Hepatocyte (in vitro differentiated cells): ENCODE measurements at regions not wholly inside any gene's neighbourhood (a gene's known extent, or its start where the extent isn't known, plus 50 kb on each side); places are given as distances from the start of the nearest gene placed in this dataset.

ENCODE experiments used
- DNase-seq: peaks from one replicate; pipeline ENCODE4 v3.0.0-alpha.2; 2016; ENCODE audit warnings: low spot score
- H2AFZ ChIP-seq: fragments of 200-600 bp; sonication (generic); 2 replicates; pipeline ENCODE4 v1.6.0; 2016; ENCODE audit warnings: antibody characterized with exemption, mild to moderate bottlenecking
- H3K27ac ChIP-seq: fragments of 200-600 bp; sonication (generic); 2 replicates; pipeline ENCODE4 v1.5.1; 2016; ENCODE audit warnings: mild to moderate bottlenecking
- H3K27me3 ChIP-seq: fragments of 200-600 bp; sonication (generic); 2 replicates; pipeline ENCODE4 v1.6.1; 2016
- H3K36me3 ChIP-seq: fragments of 200-600 bp; sonication (generic); replicated peaks from 2 replicates; pipeline ENCODE4 v1.5.1; 2016; ENCODE audit warnings: low read depth; ENCODE audit not compliant: insufficient read depth
- H3K4me1 ChIP-seq: fragments of 200-600 bp; sonication (generic); 2 replicates; pipeline ENCODE4 v1.5.1; 2016; ENCODE audit warnings: mild to moderate bottlenecking, moderate library complexity; ENCODE audit not compliant: insufficient read depth
- H3K4me2 ChIP-seq: fragments of 200-600 bp; sonication (generic); 2 replicates; pipeline ENCODE4 v1.6.0; 2016
- H3K4me3 ChIP-seq: fragments of 200-600 bp; sonication (generic); 2 replicates; pipeline ENCODE4 v1.5.1; 2016; ENCODE audit warnings: mild to moderate bottlenecking
- H3K79me2 ChIP-seq: fragments of 200-600 bp; sonication (generic); 2 replicates; pipeline ENCODE4 v1.6.0; 2017; ENCODE audit warnings: mild to moderate bottlenecking
- H3K9me2 ChIP-seq: fragments of 200-600 bp; sonication (generic); replicated peaks from 2 replicates; pipeline ENCODE4 v1.6.0; 2017; ENCODE audit warnings: mild to moderate bottlenecking; ENCODE audit not compliant: insufficient read depth
- H3K9me3 ChIP-seq: fragments of 200-600 bp; sonication (generic); 2 replicates; pipeline ENCODE4 v1.5.1; 2016; ENCODE audit warnings: low read depth, mild to moderate bottlenecking
- H4K20me1 ChIP-seq: fragments of 200-600 bp; sonication (generic); 2 replicates; pipeline ENCODE4 v1.6.0; 2016; ENCODE audit warnings: mild to moderate bottlenecking; ENCODE audit not compliant: insufficient read depth, poor library complexity, severe bottlenecking
- EZH2 ChIP-seq: fragments of 200-600 bp; sonication (generic); IDR thresholded peaks from 2 replicates; pipeline ENCODE4 v1.6.1; 2016; ENCODE audit warnings: antibody characterized with exemption, mild to moderate bottlenecking, borderline replicate concordance
- EZH2phosphoT487 ChIP-seq: fragments of 200-600 bp; sonication (generic); IDR thresholded peaks from one replicate; pipeline ENCODE4 v1.6.1; 2018; ENCODE audit warnings: antibody characterized with exemption, mild to moderate bottlenecking, low read depth, moderate library complexity; ENCODE audit not compliant: unreplicated experiment, severe bottlenecking
- WGBS: methylation state at CpG from one replicate; pipeline ENCODE4 v1.1.6; 2016; ENCODE audit warnings: low lambda C conversion rate; ENCODE audit errors: missing lambda C conversion rate; 5-methylcytosine and 5-hydroxymethylcytosine counted together
- TF ChIP-seq, protein P1 (sequence below): fragments of 200-600 bp; sonication (generic); IDR thresholded peaks from 2 replicates; pipeline ENCODE4 v1.5.1; 2016; ENCODE audit warnings: antibody characterized with exemption, mild to moderate bottlenecking; ENCODE audit not compliant: poor library complexity

DNA sequence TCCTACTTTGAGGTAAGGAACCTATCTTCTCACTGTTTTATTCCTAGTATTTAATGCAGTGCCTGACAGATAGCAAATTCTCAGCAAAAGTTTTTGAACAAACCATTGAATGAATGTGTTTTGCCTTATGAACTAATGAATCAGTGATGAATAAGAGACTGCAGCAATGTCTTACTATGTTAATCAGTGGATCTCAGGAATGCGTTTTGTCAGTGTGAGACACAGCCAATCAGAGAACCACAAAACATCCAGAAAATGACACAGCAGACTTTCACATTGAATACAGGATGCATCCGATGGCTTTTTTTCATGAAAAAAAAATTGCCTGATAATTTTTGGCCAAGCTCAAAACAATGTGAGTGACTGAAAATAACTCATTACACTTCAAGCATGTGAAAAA, 270.5 kb downstream of the BMP2 start:
- H3K9me3 ChIP-seq: no peaks in the 10 kb centered on the region
- H3K4me3 ChIP-seq: no peak overlapping the region
- no peaks in the 10 kb centered on the region for H3K79me2 ChIP-seq
- no peaks in the 10 kb centered on the region for H3K4me1 ChIP-seq
- H4K20me1 ChIP-seq: no peaks in the 10 kb centered on the region
- no peak overlapping the region for H3K4me2 ChIP-seq
- H3K27me3 ChIP-seq: no peaks in the 10 kb centered on the region
- no peaks in the 10 kb centered on the region for H3K9me2 ChIP-seq
- no peak overlapping the region for H3K27ac ChIP-seq
- 89% methylated on average over 2 of the region's 2 CpGs for WGBS
- TF ChIP-seq EZH2phosphoT487: no peak
- TF ChIP-seq, protein P1, sequence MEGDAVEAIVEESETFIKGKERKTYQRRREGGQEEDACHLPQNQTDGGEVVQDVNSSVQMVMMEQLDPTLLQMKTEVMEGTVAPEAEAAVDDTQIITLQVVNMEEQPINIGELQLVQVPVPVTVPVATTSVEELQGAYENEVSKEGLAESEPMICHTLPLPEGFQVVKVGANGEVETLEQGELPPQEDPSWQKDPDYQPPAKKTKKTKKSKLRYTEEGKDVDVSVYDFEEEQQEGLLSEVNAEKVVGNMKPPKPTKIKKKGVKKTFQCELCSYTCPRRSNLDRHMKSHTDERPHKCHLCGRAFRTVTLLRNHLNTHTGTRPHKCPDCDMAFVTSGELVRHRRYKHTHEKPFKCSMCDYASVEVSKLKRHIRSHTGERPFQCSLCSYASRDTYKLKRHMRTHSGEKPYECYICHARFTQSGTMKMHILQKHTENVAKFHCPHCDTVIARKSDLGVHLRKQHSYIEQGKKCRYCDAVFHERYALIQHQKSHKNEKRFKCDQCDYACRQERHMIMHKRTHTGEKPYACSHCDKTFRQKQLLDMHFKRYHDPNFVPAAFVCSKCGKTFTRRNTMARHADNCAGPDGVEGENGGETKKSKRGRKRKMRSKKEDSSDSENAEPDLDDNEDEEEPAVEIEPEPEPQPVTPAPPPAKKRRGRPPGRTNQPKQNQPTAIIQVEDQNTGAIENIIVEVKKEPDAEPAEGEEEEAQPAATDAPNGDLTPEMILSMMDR: no peak
- TF ChIP-seq EZH2: no peak
- DNase-seq: no peak
- no peaks in the 10 kb centered on the region for H3K36me3 ChIP-seq
- H2AFZ ChIP-seq: no peak overlapping the region

DNA sequence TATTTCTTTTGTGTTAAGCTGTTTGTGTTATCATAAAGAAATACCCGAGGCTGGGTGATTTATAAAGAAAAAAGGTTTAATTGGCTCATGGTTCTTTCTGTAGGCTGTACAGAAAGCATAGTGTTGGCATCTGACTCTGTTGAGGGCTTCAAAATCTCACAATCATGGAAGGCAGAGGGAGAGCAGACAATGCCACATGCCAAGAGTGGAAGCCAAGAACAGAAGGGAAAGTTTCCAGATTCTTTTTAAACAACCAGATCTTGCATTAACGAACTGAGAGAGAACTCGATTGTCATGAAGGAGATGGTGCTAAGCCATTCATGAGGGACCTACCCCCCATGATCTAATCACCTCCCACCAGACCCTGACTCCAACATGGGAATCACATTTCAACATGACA, 290.1 kb downstream of the BMP2 start:
- no peak overlapping the region for H2AFZ ChIP-seq
- 94% methylated on average over 3 of the region's 3 CpGs for WGBS
- H3K27me3 ChIP-seq: no peaks in the 10 kb centered on the region
- TF ChIP-seq EZH2 (no peak), EZH2phosphoT487 (no peak)
- TF ChIP-seq, protein P1: no peak
- no peak overlapping the region for H3K4me2 ChIP-seq
- H3K9me3 ChIP-seq: no peaks in the 10 kb centered on the region
- H3K4me3 ChIP-seq: no peak overlapping the region
- no peaks in the 10 kb centered on the region for H4K20me1 ChIP-seq
- no peaks in the 10 kb centered on the region for H3K79me2 ChIP-seq
- H3K27ac ChIP-seq: no peak overlapping the region
- H3K36me3 ChIP-seq: no peaks in the 10 kb centered on the region
- no peaks in the 10 kb centered on the region for H3K9me2 ChIP-seq
- no peaks in the 10 kb centered on the region for H3K4me1 ChIP-seq
- DNase-seq: no peak

DNA sequence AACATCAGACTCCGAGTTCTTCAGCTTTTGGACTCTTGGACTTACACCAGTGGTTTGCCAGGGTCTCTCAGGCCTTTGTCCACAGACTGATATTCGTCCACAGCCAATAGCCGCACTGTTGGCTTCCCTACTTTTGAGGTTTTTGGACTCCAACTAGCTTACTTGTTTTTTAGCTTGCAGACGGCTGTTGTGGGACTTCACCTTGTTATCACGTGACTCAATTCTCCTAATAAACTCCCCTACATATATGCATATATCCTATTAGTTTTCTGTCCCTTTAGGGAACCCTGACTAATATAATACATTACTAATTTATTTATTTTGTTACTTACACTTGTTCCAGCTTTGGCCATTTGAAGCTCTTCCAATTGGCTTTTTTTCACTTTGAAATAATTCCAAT, 311.3 kb downstream of the BMP2 start:
- H3K9me2 ChIP-seq: no peaks in the 10 kb centered on the region
- H3K27me3 ChIP-seq: no peaks in the 10 kb centered on the region
- no peak overlapping the region for H3K4me2 ChIP-seq
- no peak for DNase-seq
- TF ChIP-seq EZH2phosphoT487 (no peak), EZH2 (no peak)
- TF ChIP-seq, protein P1: no peak
- no peaks in the 10 kb centered on the region for H4K20me1 ChIP-seq
- H3K4me1 ChIP-seq: no peaks in the 10 kb centered on the region
- WGBS: 76% methylated on average over 5 of the region's 5 CpGs
- H3K36me3 ChIP-seq: no peaks in the 10 kb centered on the region
- H2AFZ ChIP-seq: no peak overlapping the region
- H3K9me3 ChIP-seq: no peaks in the 10 kb centered on the region
- no peaks in the 10 kb centered on the region for H3K79me2 ChIP-seq
- H3K27ac ChIP-seq: no peak overlapping the region
- no peak overlapping the region for H3K4me3 ChIP-seq

DNA sequence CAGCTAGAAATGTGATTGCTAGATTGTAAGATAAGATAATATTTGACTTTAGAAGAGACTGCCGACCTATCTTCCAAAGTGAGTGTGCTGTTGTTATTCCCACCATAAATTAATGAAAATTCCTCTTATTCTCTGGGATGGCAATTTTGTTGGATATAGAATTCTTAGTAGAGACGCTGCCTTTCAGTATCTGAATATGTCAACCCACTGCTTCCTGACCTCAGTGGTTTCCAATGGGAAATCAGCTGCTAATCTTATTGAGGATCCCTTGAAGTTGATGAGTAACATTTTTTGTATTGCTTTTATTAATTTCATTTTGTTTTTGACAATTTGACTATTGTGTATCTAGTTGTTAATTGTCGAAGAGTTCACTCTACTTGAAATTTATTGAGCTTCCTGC, 313.0 kb downstream of the BMP2 start:
- no peaks in the 10 kb centered on the region for H3K9me3 ChIP-seq
- 83% methylated on average over 3 of the region's 3 CpGs for WGBS
- no peak overlapping the region for H3K4me2 ChIP-seq
- H3K4me1 ChIP-seq: no peaks in the 10 kb centered on the region
- H3K4me3 ChIP-seq: no peak overlapping the region
- no peaks in the 10 kb centered on the region for H3K36me3 ChIP-seq
- H4K20me1 ChIP-seq: no peaks in the 10 kb centered on the region
- DNase-seq: no peak
- no peaks in the 10 kb centered on the region for H3K79me2 ChIP-seq
- H2AFZ ChIP-seq: no peak overlapping the region
- TF ChIP-seq, protein P1: no peak
- TF ChIP-seq EZH2 (no peak), EZH2phosphoT487 (no peak)
- no peaks in the 10 kb centered on the region for H3K27me3 ChIP-seq
- no peaks in the 10 kb centered on the region for H3K9me2 ChIP-seq
- H3K27ac ChIP-seq: no peak overlapping the region
